ENCODE measurements at regions not wholly inside any gene's neighbourhood (a gene's known extent, or its start where the extent isn't known, plus 50 kb on each side); places are given as distances from the start of the nearest gene placed in this dataset.
A peak's percentile ranks its signal among the peaks of the same experiment; 100 is the strongest.

DNA sequence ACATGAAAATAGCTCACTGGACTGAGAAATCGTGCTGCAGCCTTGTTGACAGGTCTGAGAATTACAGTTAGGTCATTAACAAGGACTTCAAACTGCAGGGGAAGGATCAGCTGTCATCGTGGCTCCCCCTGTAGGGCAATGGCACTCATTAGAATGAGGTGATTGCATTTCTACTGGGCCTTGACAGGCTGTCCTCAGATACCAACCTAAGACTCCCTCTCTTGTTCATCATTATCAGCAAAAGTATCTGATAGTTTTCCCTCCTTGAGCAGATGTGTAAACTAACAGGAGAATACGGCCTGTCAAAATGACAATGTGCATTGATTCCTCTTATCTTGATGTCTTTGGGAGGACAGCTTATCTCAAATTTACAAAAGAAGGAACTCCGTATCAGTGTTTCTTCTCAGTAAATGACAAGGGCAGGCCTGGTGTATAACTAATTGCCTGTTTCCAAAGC, 648.5 kb upstream of the LRRN3 start:
- no peak overlapping the region for H3K4me3 ChIP-seq (ENCODE audit: low read depth in 1 of 3, low read length in 3 of 3)
- no peaks in the 10 kb centered on the region for H3K36me3 ChIP-seq (ENCODE audit: control insufficient read depth in 4 of 4, insufficient read depth in 3 of 4, low read depth in 1 of 4, low read length in 3 of 4)
- no peak for DNase-seq (ENCODE audit: low spot score)
- TF ChIP-seq RAD21 (IDR thresholded peaks at IDR 0.05) (peak; percentile 60 to 70), HNF4G (IDR thresholded peaks at IDR 0.05) (no peak)
- TF ChIP-seq, protein P1, sequence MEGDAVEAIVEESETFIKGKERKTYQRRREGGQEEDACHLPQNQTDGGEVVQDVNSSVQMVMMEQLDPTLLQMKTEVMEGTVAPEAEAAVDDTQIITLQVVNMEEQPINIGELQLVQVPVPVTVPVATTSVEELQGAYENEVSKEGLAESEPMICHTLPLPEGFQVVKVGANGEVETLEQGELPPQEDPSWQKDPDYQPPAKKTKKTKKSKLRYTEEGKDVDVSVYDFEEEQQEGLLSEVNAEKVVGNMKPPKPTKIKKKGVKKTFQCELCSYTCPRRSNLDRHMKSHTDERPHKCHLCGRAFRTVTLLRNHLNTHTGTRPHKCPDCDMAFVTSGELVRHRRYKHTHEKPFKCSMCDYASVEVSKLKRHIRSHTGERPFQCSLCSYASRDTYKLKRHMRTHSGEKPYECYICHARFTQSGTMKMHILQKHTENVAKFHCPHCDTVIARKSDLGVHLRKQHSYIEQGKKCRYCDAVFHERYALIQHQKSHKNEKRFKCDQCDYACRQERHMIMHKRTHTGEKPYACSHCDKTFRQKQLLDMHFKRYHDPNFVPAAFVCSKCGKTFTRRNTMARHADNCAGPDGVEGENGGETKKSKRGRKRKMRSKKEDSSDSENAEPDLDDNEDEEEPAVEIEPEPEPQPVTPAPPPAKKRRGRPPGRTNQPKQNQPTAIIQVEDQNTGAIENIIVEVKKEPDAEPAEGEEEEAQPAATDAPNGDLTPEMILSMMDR (IDR thresholded peaks at IDR 0.05; ENCODE audit: low read depth, low read length, missing input control): peak; percentile 13
- H3K9ac ChIP-seq (ENCODE audit: low read depth in 1 of 2, low read length in 2 of 2): no peak overlapping the region
- WGBS: 42% methylated on average over 4 of the region's 4 CpGs
- no peaks in the 10 kb centered on the region for H3K4me1 ChIP-seq (ENCODE audit: control insufficient read depth in 4 of 4, insufficient read depth in 4 of 4, low read length in 3 of 4)
- H3K9me3 ChIP-seq (ENCODE audit: control insufficient read depth in 4 of 4, low read length in 3 of 4): no peaks in the 10 kb centered on the region
- H3K27ac ChIP-seq (ENCODE audit: low read depth in 1 of 2, low read length in 2 of 2): no peak overlapping the region
- no peaks in the 10 kb centered on the region for H3K27me3 ChIP-seq (ENCODE audit: control insufficient read depth in 4 of 4, insufficient read depth in 4 of 4, low read length in 3 of 4)

DNA sequence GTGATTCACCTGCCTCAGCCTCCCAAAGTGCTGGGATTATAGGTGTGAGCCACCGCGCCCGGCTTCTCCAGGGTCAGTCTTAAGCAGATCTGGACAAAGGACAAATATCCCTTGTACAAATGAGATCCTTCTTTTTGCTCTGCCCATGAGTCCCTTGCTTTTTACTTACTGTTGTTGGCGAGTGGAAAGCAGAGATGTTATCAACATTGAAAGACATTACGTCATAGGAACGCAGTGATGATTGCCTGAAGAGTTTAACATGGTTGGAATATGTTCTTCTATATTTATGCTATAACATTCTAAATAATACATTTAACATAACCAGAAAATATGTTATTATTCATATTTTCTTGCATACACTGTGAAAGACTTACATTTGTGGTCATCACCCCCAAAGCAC, 644.3 kb upstream of the LRRN3 start:
- TF ChIP-seq TAF1 (conservative IDR thresholded peaks at IDR 0.05) (no peak), HNF4A (conservative IDR thresholded peaks at IDR 0.05) (no peak), RAD21 (IDR thresholded peaks at IDR 0.05) (no peak), HNF4G (IDR thresholded peaks at IDR 0.05) (no peak), GABPA (IDR thresholded peaks at IDR 0.05 in 1 of 2, conservative IDR thresholded peaks at IDR 0.05 in 1 of 2) (no peak), YY1 (IDR thresholded peaks at IDR 0.05) (no peak), JUND (IDR thresholded peaks at IDR 0.05) (no peak), SP1 (IDR thresholded peaks at IDR 0.05) (no peak)
- TF ChIP-seq, protein P1 (IDR thresholded peaks at IDR 0.05; ENCODE audit: low read depth, low read length, missing input control): no peak
- no peak overlapping the region for H3K4me3 ChIP-seq (ENCODE audit: low read depth in 1 of 3, low read length in 3 of 3)
- no peaks in the 10 kb centered on the region for H3K9me3 ChIP-seq (ENCODE audit: control insufficient read depth in 4 of 4, low read length in 3 of 4)
- DNase-seq (ENCODE audit: low spot score): no peak
- no peaks in the 10 kb centered on the region for H3K27me3 ChIP-seq (ENCODE audit: control insufficient read depth in 4 of 4, insufficient read depth in 4 of 4, low read length in 3 of 4)
- no peak overlapping the region for H3K9ac ChIP-seq (ENCODE audit: low read depth in 1 of 2, low read length in 2 of 2)
- H3K4me1 ChIP-seq (ENCODE audit: control insufficient read depth in 4 of 4, insufficient read depth in 4 of 4, low read length in 3 of 4): no peaks in the 10 kb centered on the region
- no peak overlapping the region for H3K27ac ChIP-seq (ENCODE audit: low read depth in 1 of 2, low read length in 2 of 2)
- no peaks in the 10 kb centered on the region for H3K36me3 ChIP-seq (ENCODE audit: control insufficient read depth in 4 of 4, insufficient read depth in 3 of 4, low read depth in 1 of 4, low read length in 3 of 4)
- WGBS: 97% methylated on average over 6 of the region's 6 CpGs

DNA sequence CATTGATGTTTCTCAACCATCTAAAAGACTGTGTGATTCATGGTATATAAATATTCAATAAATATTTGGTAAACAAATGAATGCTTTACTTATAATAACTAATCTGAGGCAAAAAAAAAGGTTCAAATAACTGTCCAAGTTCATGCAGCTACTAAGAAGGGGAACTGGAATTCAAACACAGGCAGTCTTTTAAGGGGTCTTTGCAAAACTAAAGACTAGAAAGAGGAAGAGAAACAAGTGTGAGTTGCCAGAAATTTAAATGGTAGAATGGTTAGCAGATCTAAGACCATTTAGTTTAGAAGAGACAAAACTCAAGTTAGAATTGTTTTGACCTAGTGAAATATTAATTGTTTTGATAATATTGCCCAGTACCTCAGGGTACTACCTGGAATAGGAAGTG, 642.0 kb upstream of the LRRN3 start:
- Histone ChIP-seq H3K4me1 (ENCODE audit: control insufficient read depth in 4 of 4, insufficient read depth in 4 of 4, low read length in 3 of 4) (no peaks in the 10 kb centered on the region), H3K9me3 (ENCODE audit: control insufficient read depth in 4 of 4, low read length in 3 of 4) (no peaks in the 10 kb centered on the region), H3K27ac (ENCODE audit: low read depth in 1 of 2, low read length in 2 of 2) (no peak overlapping the region), H3K9ac (ENCODE audit: low read depth in 1 of 2, low read length in 2 of 2) (no peak overlapping the region), H3K27me3 (ENCODE audit: control insufficient read depth in 4 of 4, insufficient read depth in 4 of 4, low read length in 3 of 4) (no peaks in the 10 kb centered on the region), H3K36me3 (ENCODE audit: control insufficient read depth in 4 of 4, insufficient read depth in 3 of 4, low read depth in 1 of 4, low read length in 3 of 4) (no peaks in the 10 kb centered on the region), H3K4me3 (ENCODE audit: low read depth in 1 of 3, low read length in 3 of 3) (no peak overlapping the region)
- no peak for DNase-seq (ENCODE audit: low spot score)
- no peak for TF ChIP-seq ZBTB33 (IDR thresholded peaks at IDR 0.05)
- no peak for TF ChIP-seq FOXA2 (IDR thresholded peaks at IDR 0.05)
- TF ChIP-seq, protein P2, sequence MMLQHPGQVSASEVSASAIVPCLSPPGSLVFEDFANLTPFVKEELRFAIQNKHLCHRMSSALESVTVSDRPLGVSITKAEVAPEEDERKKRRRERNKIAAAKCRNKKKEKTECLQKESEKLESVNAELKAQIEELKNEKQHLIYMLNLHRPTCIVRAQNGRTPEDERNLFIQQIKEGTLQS (IDR thresholded peaks at IDR 0.05): no peak
- no peak for TF ChIP-seq YY1 (IDR thresholded peaks at IDR 0.05)
- TF ChIP-seq RXRA (IDR thresholded peaks at IDR 0.05): no peak

Data from liver (tissue), 8 donors.